ENCODE measurements at regions not wholly inside any gene's neighbourhood (a gene's known extent, or its start where the extent isn't known, plus 50 kb on each side); places are given as distances from the start of the nearest gene placed in this dataset.

DNA sequence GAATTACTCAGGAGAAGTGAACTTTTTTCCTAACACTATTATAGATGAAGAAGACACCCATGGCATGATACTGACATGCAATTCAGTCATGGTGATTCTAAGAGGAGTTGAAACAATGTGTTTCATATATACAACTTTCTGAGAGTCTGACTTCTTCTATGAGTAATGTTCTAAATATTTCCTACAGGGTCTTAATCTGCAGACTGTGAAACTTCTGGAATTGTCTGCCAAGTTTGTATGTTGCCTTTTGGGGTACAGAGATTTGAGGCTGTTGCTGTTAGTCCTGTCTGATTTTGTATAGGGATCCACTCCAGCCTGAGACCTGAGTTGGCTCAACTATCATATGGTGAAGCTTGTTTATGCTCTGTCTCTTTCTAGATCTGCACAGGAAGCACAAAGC lies 160.6 kb upstream of the GATB start:
- H3K27ac ChIP-seq = no peak overlapping the region
- H3K9ac ChIP-seq (ENCODE audit: low read depth in 2 of 2, low read length in 2 of 2) = no peak overlapping the region
- no peak overlapping the region for H3K4me3 ChIP-seq
- no peak for TF ChIP-seq CTCF (IDR thresholded peaks at IDR 0.05)
- no peak for DNase-seq
- no peaks in the 10 kb centered on the region for H3K4me1 ChIP-seq
- H3K36me3 ChIP-seq = no peaks in the 10 kb centered on the region
- H3K27me3 ChIP-seq = no peaks in the 10 kb centered on the region
- intact Hi-C loops (cut with DNase I) = no loop called here
- no peaks in the 10 kb centered on the region for H3K9me3 ChIP-seq

DNA sequence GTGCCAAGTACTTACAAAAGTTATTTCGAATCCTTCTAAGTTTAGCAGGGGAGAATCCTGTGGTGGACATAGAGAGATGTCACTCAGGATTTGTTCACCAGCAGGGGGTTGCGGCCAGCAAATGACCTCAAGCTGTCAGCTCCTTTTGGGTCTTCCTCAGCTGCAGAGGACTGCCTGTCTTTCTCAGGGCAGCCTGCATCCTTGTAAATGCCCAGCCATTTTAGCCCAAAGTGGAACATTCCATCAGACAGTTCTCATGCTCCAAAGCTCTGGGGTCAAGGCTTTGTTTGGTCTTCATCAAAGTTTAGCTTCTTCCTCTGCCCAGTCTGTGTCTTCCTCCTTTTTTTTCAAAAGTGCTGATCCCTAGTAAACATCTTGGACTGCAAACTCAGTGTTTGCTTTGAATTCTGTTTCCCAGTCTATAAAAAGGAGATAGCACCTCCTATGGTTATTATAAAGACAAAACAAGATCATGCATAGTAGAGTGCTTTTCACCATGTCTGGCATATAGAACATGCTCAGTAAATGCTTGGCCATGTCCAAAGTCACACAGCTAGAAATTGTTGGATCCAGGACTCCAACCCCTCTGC lies 156.4 kb upstream of the GATB start:
- Histone ChIP-seq H3K9ac (ENCODE audit: low read depth in 2 of 2, low read length in 2 of 2) (no peak overlapping the region), H3K27ac (no peak overlapping the region), H3K4me1 (no peaks in the 10 kb centered on the region), H3K9me3 (no peaks in the 10 kb centered on the region), H3K36me3 (no peaks in the 10 kb centered on the region), H3K27me3 (no peaks in the 10 kb centered on the region), H3K4me3 (no peak overlapping the region)
- intact Hi-C loops (cut with DNase I) = no loop called here
- DNase-seq = no peak
- TF ChIP-seq CTCF (IDR thresholded peaks at IDR 0.05) = no peak

- H3K4me1 ChIP-seq = no peaks in the 10 kb centered on the region
- H3K36me3 ChIP-seq = no peaks in the 10 kb centered on the region
- no peaks in the 10 kb centered on the region for H3K27me3 ChIP-seq
- intact Hi-C loops (cut with DNase I) = no loop called here
- H3K9ac ChIP-seq (ENCODE audit: low read depth in 2 of 2, low read length in 2 of 2) = no peak overlapping the region
- no peak overlapping the region for H3K4me3 ChIP-seq
- no peak overlapping the region for H3K27ac ChIP-seq
- TF ChIP-seq CTCF (IDR thresholded peaks at IDR 0.05) = no peak
- no peaks in the 10 kb centered on the region for H3K9me3 ChIP-seq
- no peak for DNase-seq
Measured at GRCh38 chr4:151912632-151913031, 151.8 kb upstream of the GATB start.

- Histone ChIP-seq H3K9me3 (no peaks in the 10 kb centered on the region), H3K9ac (ENCODE audit: low read depth in 2 of 2, low read length in 2 of 2) (no peak overlapping the region), H3K27me3 (no peaks in the 10 kb centered on the region), H3K4me1 (no peaks in the 10 kb centered on the region), H3K27ac (no peak overlapping the region), H3K36me3 (no peaks in the 10 kb centered on the region), H3K4me3 (no peak overlapping the region)
- no peak for TF ChIP-seq CTCF (IDR thresholded peaks at IDR 0.05)
- intact Hi-C loops (cut with DNase I) = no loop called here
- DNase-seq = no peak
Measured at GRCh38 chr4:151911970-151912369, 151.2 kb upstream of the GATB start.

- Histone ChIP-seq H3K4me3 (no peak overlapping the region), H3K27me3 (no peaks in the 10 kb centered on the region), H3K36me3 (no peaks in the 10 kb centered on the region), H3K4me1 (no peaks in the 10 kb centered on the region), H3K27ac (no peak overlapping the region), H3K9me3 (no peaks in the 10 kb centered on the region), H3K9ac (ENCODE audit: low read depth in 2 of 2, low read length in 2 of 2) (no peak overlapping the region)
- TF ChIP-seq CTCF (IDR thresholded peaks at IDR 0.05) = no peak
- intact Hi-C loops (cut with DNase I) = no loop called here
- no peak for DNase-seq
Measured at GRCh38 chr4:151908734-151909497, 148.1 kb upstream of the GATB start.
